Activated naive CD4-positive, alpha-beta T cell treated with anti-CD3 and anti-CD28 coated beads for 36 hours (primary cell): ENCODE measurements at regions not wholly inside any gene's neighbourhood (a gene's known extent, or its start where the extent isn't known, plus 50 kb on each side); places are given as distances from the start of the nearest gene placed in this dataset.
"Not testable (repeated sequence)": the region's sequence is repeated elsewhere in the genome, so short reads cannot be mapped to it uniquely, and the experiment has no call there.

ENCODE experiments used
- CTCF ChIA-PET: fragments of 350-600 bp; sonication (Branson Sonifier 250); formaldehyde crosslinking; loops from one replicate; lab custom pipeline; 2021; ENCODE audit warnings: antibody characterized with exemption; lab: Charles Lee
- DNase-seq: peaks from one replicate; pipeline ENCODE4 v3.0.0-alpha.2; 2020
- H3K27ac Mint-ChIP-seq: one replicate; pipeline ENCODE4 v1.8.0; 2021; ENCODE audit warnings: mild to moderate bottlenecking, mixed read lengths
- H3K27me3 Mint-ChIP-seq: one replicate; pipeline ENCODE4 v1.8.0; 2021; ENCODE audit warnings: low read depth, mixed read lengths
- H3K36me3 Mint-ChIP-seq: one replicate; pipeline ENCODE4 v1.8.0; 2021; ENCODE audit warnings: low read depth, mixed read lengths
- H3K4me1 Mint-ChIP-seq: one replicate; pipeline ENCODE4 v1.8.0; 2021; ENCODE audit warnings: low read depth, mixed read lengths
- H3K4me3 Mint-ChIP-seq: one replicate; pipeline ENCODE4 v1.8.0; 2021; ENCODE audit warnings: mild to moderate bottlenecking, moderate library complexity, mixed read lengths
- H3K9me3 Mint-ChIP-seq: one replicate; pipeline ENCODE4 v1.8.0; 2021; ENCODE audit warnings: mixed read lengths
- intact Hi-C: fragments of 100-400 bp; cut with micrococcal nuclease; formaldehyde crosslinking; loops from one replicate; pipeline ENCODE4 v1.15.1; 2023

- CTCF ChIA-PET = no interaction called here
- no peak for DNase-seq
- Mint-ChIP-seq H3K27me3 (peaks cover 7% of the 10 kb centered on the region), H3K9me3 (no peaks in the 10 kb centered on the region), H3K4me3 (no peak overlapping the region), H3K4me1 (no peaks in the 10 kb centered on the region), H3K36me3 (no peaks in the 10 kb centered on the region), H3K27ac (no peak overlapping the region)
- intact Hi-C loops = no loop called here
These were observed 58.2 kb downstream of the TMEM270 start for GRCh38 chr7:73918926-73919693.

- no peak overlapping the region for H3K4me3 Mint-ChIP-seq
- no peaks in the 10 kb centered on the region for H3K36me3 Mint-ChIP-seq
- CTCF ChIA-PET = no interaction called here
- DNase-seq = no peak
- H3K4me1 Mint-ChIP-seq = no peaks in the 10 kb centered on the region
- no peak overlapping the region for H3K27ac Mint-ChIP-seq
- no peaks in the 10 kb centered on the region for H3K9me3 Mint-ChIP-seq
- intact Hi-C loops = no loop called here
- H3K27me3 Mint-ChIP-seq = peaks cover 8% of the 10 kb centered on the region
These were observed 58.9 kb downstream of the TMEM270 start for GRCh38 chr7:73919694-73920375.

- H3K36me3 Mint-ChIP-seq = no peaks in the 10 kb centered on the region
- no peak for DNase-seq
- intact Hi-C loops = no loop called here
- H3K4me1 Mint-ChIP-seq = no peaks in the 10 kb centered on the region
- no peak overlapping the region for H3K27ac Mint-ChIP-seq
- no peaks in the 10 kb centered on the region for H3K9me3 Mint-ChIP-seq
- no peak overlapping the region for H3K4me3 Mint-ChIP-seq
- peaks cover 8% of the 10 kb centered on the region for H3K27me3 Mint-ChIP-seq
- CTCF ChIA-PET = no interaction called here
These were observed 59.6 kb downstream of the TMEM270 start for GRCh38 chr7:73920406-73921134.

- H3K27me3 Mint-ChIP-seq = peaks cover 8% of the 10 kb centered on the region
- intact Hi-C loops = no loop called here
- no peaks in the 10 kb centered on the region for H3K36me3 Mint-ChIP-seq
- no peaks in the 10 kb centered on the region for H3K9me3 Mint-ChIP-seq
- no peak for DNase-seq
- H3K4me3 Mint-ChIP-seq = no peak overlapping the region
- no peak overlapping the region for H3K27ac Mint-ChIP-seq
- CTCF ChIA-PET = no interaction called here
- H3K4me1 Mint-ChIP-seq = no peaks in the 10 kb centered on the region
These were observed 60.9 kb downstream of the TMEM270 start for GRCh38 chr7:73921623-73922528.

- H3K4me3 Mint-ChIP-seq, intact Hi-C loops, H3K36me3 Mint-ChIP-seq, CTCF ChIA-PET, DNase-seq, H3K4me1 Mint-ChIP-seq, H3K27ac Mint-ChIP-seq, H3K9me3 Mint-ChIP-seq: not testable (repeated sequence)
- H3K27me3 Mint-ChIP-seq = peaks cover 11% of the 10 kb centered on the region
These were observed 67.7 kb downstream of the TMEM270 start for GRCh38 chr7:73928644-73929043.

GRCh38 chr7:73931502-73931901 lies 70.5 kb downstream of the TMEM270 start:
- no peaks in the 10 kb centered on the region for H3K9me3 Mint-ChIP-seq
- no peak overlapping the region for H3K27ac Mint-ChIP-seq
- H3K4me3 Mint-ChIP-seq = no peak overlapping the region
- peaks cover 7% of the 10 kb centered on the region for H3K27me3 Mint-ChIP-seq
- no peaks in the 10 kb centered on the region for H3K36me3 Mint-ChIP-seq
- peaks cover 3% of the 10 kb centered on the region for H3K4me1 Mint-ChIP-seq
- CTCF ChIA-PET = no interaction called here
- intact Hi-C loops = no loop called here
- no peak for DNase-seq

GRCh38 chr7:73932364-73932763 lies 71.4 kb downstream of the TMEM270 start:
- intact Hi-C loops = no loop called here
- no peak for DNase-seq
- H3K27me3 Mint-ChIP-seq = peaks cover 7% of the 10 kb centered on the region
- H3K36me3 Mint-ChIP-seq = no peaks in the 10 kb centered on the region
- CTCF ChIA-PET = no interaction called here
- H3K4me3 Mint-ChIP-seq = no peak overlapping the region
- no peaks in the 10 kb centered on the region for H3K9me3 Mint-ChIP-seq
- H3K4me1 Mint-ChIP-seq = peaks cover 3% of the 10 kb centered on the region
- no peak overlapping the region for H3K27ac Mint-ChIP-seq

- intact Hi-C loops = no loop called here
- no peak overlapping the region for H3K4me3 Mint-ChIP-seq
- DNase-seq = no peak
- peaks cover 3% of the 10 kb centered on the region for H3K4me1 Mint-ChIP-seq
- CTCF ChIA-PET = interaction anchor here (0.6 kb wide), 1 partner anchor 47 kb away, joined by 4 read pairs; no protein-coding TSS in a partner anchor
- peaks cover 5% of the 10 kb centered on the region for H3K27me3 Mint-ChIP-seq
- no peaks in the 10 kb centered on the region for H3K36me3 Mint-ChIP-seq
- no peaks in the 10 kb centered on the region for H3K9me3 Mint-ChIP-seq
- no peak overlapping the region for H3K27ac Mint-ChIP-seq
These were observed 72.1 kb downstream of the TMEM270 start for GRCh38 chr7:73933091-73933490.

- peaks cover 10% of the 10 kb centered on the region for H3K9me3 Mint-ChIP-seq
- no peak for DNase-seq
- intact Hi-C loops = no loop called here
- no peaks in the 10 kb centered on the region for H3K27me3 Mint-ChIP-seq
- no peaks in the 10 kb centered on the region for H3K36me3 Mint-ChIP-seq
- CTCF ChIA-PET = no interaction called here
- H3K27ac Mint-ChIP-seq = no peak overlapping the region
- H3K4me3 Mint-ChIP-seq = no peak overlapping the region
- H3K4me1 Mint-ChIP-seq = no peaks in the 10 kb centered on the region
These were observed 76.0 kb downstream of the TMEM270 start for GRCh38 chr7:73936967-73937366.

- DNase-seq, H3K36me3 Mint-ChIP-seq, H3K27me3 Mint-ChIP-seq, H3K27ac Mint-ChIP-seq, H3K4me3 Mint-ChIP-seq, intact Hi-C loops, H3K9me3 Mint-ChIP-seq, H3K4me1 Mint-ChIP-seq: not testable (repeated sequence)
- CTCF ChIA-PET = interaction anchor here (0.6 to 0.7 kb wide), 2 partner anchors 213 to 390 kb away, joined by 3 read pairs; no protein-coding TSS in a partner anchor
These were observed 76.7 kb downstream of the TMEM270 start for GRCh38 chr7:73937650-73938049.

- CTCF ChIA-PET = no interaction called here
- Mint-ChIP-seq H3K36me3 (no peaks in the 10 kb centered on the region), H3K27ac (no peak overlapping the region), H3K9me3 (peaks cover 10% of the 10 kb centered on the region), H3K4me3 (no peak overlapping the region), H3K27me3 (no peaks in the 10 kb centered on the region), H3K4me1 (no peaks in the 10 kb centered on the region)
- intact Hi-C loops = no loop called here
- no peak for DNase-seq
These were observed 78.6 kb downstream of the TMEM270 start for GRCh38 chr7:73939528-73939927.
